ENCODE measurements at regions not wholly inside any gene's neighbourhood (a gene's known extent, or its start where the extent isn't known, plus 50 kb on each side); places are given as distances from the start of the nearest gene placed in this dataset.

GRCh38 chr3:22121068-22121701, 370.2 kb upstream of the ZNF385D start (continued):
- 0 out of 2 replicates have a peak, but pooled peaks have one; percentile 20 for TF ChIP-seq IRF2 (CRISPR knock-in tag; IDR thresholded peaks at IDR 0.05)
- TF ChIP-seq ARNTL (CRISPR knock-in tag; IDR thresholded peaks at IDR 0.05): no peak
- TF ChIP-seq CBX1 (IDR thresholded peaks at IDR 0.05; ENCODE audit: low read depth): no peak
- 0 out of 2 replicates have a peak, but pooled peaks have one; percentile 35 for TF ChIP-seq PHF21A (CRISPR knock-in tag; IDR thresholded peaks at IDR 0.05)
- 0 out of 2 replicates have a peak, but pooled peaks have one; percentile 10 for TF ChIP-seq TCF7 (IDR thresholded peaks at IDR 0.05; ENCODE audit: low read depth)
- TF ChIP-seq ZNF563 (CRISPR knock-in tag; IDR thresholded peaks at IDR 0.05): no peak
- TF ChIP-seq TFDP2 (CRISPR knock-in tag; IDR thresholded peaks at IDR 0.05): 0 out of 2 replicates have a peak, but pooled peaks have one; percentile 9
- TF ChIP-seq FOXP1 (IDR thresholded peaks at IDR 0.05): no peak
- peak; percentile 43; the same call in 1 of the 2 replicates for TF ChIP-seq FOXP1 (CRISPR knock-in tag; IDR thresholded peaks at IDR 0.05)
- 0 out of 2 replicates have a peak, but pooled peaks have one; percentile 23 for TF ChIP-seq ZGPAT (CRISPR knock-in tag; IDR thresholded peaks at IDR 0.05)
- 0 out of 2 replicates have a peak, but pooled peaks have one; percentile 34 for TF ChIP-seq ZNF331 (CRISPR knock-in tag; IDR thresholded peaks at IDR 0.05)
- TF ChIP-seq HNF1B (CRISPR knock-in tag; IDR thresholded peaks at IDR 0.05): peak; percentile 87
- peak; percentile 74 for TF ChIP-seq MIXL1 (CRISPR knock-in tag; IDR thresholded peaks at IDR 0.05)
- peak; percentile 85 for TF ChIP-seq AHDC1 (CRISPR knock-in tag; IDR thresholded peaks at IDR 0.05; ENCODE audit: borderline replicate concordance)
- TF ChIP-seq NFIC (IDR thresholded peaks at IDR 0.05; ENCODE audit: low read length): 0 out of 2 replicates have a peak, but pooled peaks have one; percentile 28
- TF ChIP-seq KAT8 (CRISPR knock-in tag; IDR thresholded peaks at IDR 0.05): peak; percentile 46; the same call in 1 of the 2 replicates
- 0 out of 2 replicates have a peak, but pooled peaks have one; percentile 32 for TF ChIP-seq RXRB (CRISPR knock-in tag; IDR thresholded peaks at IDR 0.05; ENCODE audit: borderline replicate concordance)
- peak; percentile 35; the same call in 1 of the 2 replicates for TF ChIP-seq SALL1 (CRISPR knock-in tag; IDR thresholded peaks at IDR 0.05)
- no peak for TF ChIP-seq ZNF343 (CRISPR knock-in tag; IDR thresholded peaks at IDR 0.05)
- TF ChIP-seq GFI1 (CRISPR knock-in tag; IDR thresholded peaks at IDR 0.05; ENCODE audit: borderline replicate concordance): 0 out of 2 replicates have a peak, but pooled peaks have one; percentile 26
- peak; percentile 91 for TF ChIP-seq ZNF205 (CRISPR knock-in tag; IDR thresholded peaks at IDR 0.05)

All from HepG2 (cell line).